Astrocyte of the hippocampus (primary cell): ENCODE measurements at regions not wholly inside any gene's neighbourhood (a gene's known extent, or its start where the extent isn't known, plus 50 kb on each side); places are given as distances from the start of the nearest gene placed in this dataset.
A peak's percentile ranks its signal among the peaks of the same experiment; 100 is the strongest.
"Not testable (repeated sequence)": the region's sequence is repeated elsewhere in the genome, so short reads cannot be mapped to it uniquely, and the experiment has no call there.

Experiments
- DNase-seq: peaks from one replicate; pipeline ENCODE4 v3.0.0; 2011; ENCODE audit warnings: low read depth, low spot score

- not testable (repeated sequence) for DNase-seq
Measured at GRCh38 chr1:95297906-95298305, 63.9 kb downstream of the RWDD3 start.

GRCh38 chr1:95301091-95301490 lies 67.1 kb downstream of the RWDD3 start:
- no peak for DNase-seq

- DNase-seq, result no peak
Measured at GRCh38 chr1:95301614-95302013, 67.6 kb downstream of the RWDD3 start.

GRCh38 chr1:95304803-95305202 lies 70.8 kb downstream of the RWDD3 start:
- DNase-seq, result no peak

GRCh38 chr1:95308276-95309030 lies 74.4 kb downstream of the RWDD3 start:
- DNase-seq, result no peak

- DNase-seq, result peak; percentile 71
Measured at GRCh38 chr1:95309031-95309471, 75.0 kb downstream of the RWDD3 start.

GRCh38 chr1:95311014-95311413 lies 77.0 kb downstream of the RWDD3 start:
- DNase-seq, result no peak

GRCh38 chr1:95311762-95312161 lies 77.8 kb downstream of the RWDD3 start:
- no peak for DNase-seq

GRCh38 chr1:95312181-95312580 lies 78.2 kb downstream of the RWDD3 start:
- DNase-seq, result no peak

- DNase-seq, result no peak
Measured at GRCh38 chr1:95313527-95313926, 79.5 kb downstream of the RWDD3 start.

GRCh38 chr1:95321531-95321930 lies 87.5 kb downstream of the RWDD3 start:
- peak; percentile 32 for DNase-seq

GRCh38 chr1:95323123-95323522 lies 89.1 kb downstream of the RWDD3 start:
- peak; percentile 75 for DNase-seq

GRCh38 chr1:95325349-95325748 lies 91.3 kb downstream of the RWDD3 start:
- DNase-seq, result no peak

GRCh38 chr1:95326023-95326422 lies 92.0 kb downstream of the RWDD3 start:
- no peak for DNase-seq

- no peak for DNase-seq
Measured at GRCh38 chr1:95332754-95333153, 98.7 kb downstream of the RWDD3 start.

- DNase-seq, result no peak
Measured at GRCh38 chr1:95339377-95339776, 105.4 kb downstream of the RWDD3 start.

GRCh38 chr1:95340061-95340460 lies 106.1 kb downstream of the RWDD3 start:
- DNase-seq, result peak; percentile 13

- peak; percentile 16 for DNase-seq
Measured at GRCh38 chr1:95352767-95353166, 118.8 kb downstream of the RWDD3 start.

- no peak for DNase-seq
Measured at GRCh38 chr1:95353194-95353593, 119.2 kb downstream of the RWDD3 start.

- no peak for DNase-seq
Measured at GRCh38 chr1:95364546-95364945, 130.5 kb downstream of the RWDD3 start.

- DNase-seq, result no peak
Measured at GRCh38 chr1:95366498-95366897, 132.5 kb downstream of the RWDD3 start.

GRCh38 chr1:95368178-95368577 lies 134.2 kb downstream of the RWDD3 start:
- DNase-seq, result no peak

- DNase-seq, result no peak
Measured at GRCh38 chr1:95369985-95370690, 136.1 kb downstream of the RWDD3 start.
